NCI-H2227 (cell line): ENCODE measurements at regions not wholly inside any gene's neighbourhood (a gene's known extent, or its start where the extent isn't known, plus 50 kb on each side); places are given as distances from the start of the nearest gene placed in this dataset.
"Not testable (repeated sequence)": the region's sequence is repeated elsewhere in the genome, so short reads cannot be mapped to it uniquely, and the experiment has no call there.

ENCODE experiments used
- DNase-seq: peaks from one replicate; lab custom pipeline; 2025; ENCODE audit not compliant: unreplicated experiment; lab: John Stamatoyannopoulos, UW

DNA sequence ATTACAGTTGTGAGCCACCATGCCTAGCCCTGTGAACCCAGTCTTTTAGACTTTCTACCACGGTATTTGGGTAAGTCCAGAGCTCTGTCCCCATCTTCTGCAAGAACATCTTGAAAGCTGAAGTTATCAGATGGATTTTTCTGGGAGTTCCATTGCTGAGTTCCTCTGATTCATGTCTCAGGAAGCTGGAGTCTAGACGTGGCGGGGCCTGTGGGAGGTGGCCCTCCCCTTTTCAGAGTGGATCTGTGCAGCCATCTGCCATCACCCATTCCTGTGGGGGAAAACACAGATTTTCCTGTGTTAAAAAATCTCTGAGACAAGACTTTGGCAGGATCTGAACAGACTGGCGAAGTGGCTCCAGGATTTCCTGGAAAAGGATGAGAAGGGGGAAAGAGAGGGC lies 234.3 kb downstream of the NPIPA7 start:
- DNase-seq: not testable (repeated sequence)

DNA sequence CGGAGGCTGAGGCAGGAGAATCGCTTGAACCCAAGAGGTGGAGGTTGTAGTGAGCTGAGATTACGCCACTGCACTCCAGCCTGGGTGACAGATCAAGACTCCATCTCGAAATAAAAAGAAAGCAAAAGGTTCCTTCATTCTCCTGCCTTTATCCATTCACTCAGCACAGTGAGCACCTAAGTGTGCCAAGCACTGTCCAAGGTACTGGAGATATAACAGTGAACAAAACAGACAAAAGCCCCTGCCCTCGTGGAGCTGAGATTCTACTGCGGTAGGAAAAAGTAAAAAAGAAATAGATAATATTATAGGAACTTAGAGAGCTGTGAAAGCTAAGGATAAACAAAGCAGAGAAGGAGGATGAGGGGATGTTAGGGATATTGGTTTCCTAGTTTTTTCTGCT lies 235.5 kb downstream of the NPIPA7 start:
- not testable (repeated sequence) for DNase-seq

DNA sequence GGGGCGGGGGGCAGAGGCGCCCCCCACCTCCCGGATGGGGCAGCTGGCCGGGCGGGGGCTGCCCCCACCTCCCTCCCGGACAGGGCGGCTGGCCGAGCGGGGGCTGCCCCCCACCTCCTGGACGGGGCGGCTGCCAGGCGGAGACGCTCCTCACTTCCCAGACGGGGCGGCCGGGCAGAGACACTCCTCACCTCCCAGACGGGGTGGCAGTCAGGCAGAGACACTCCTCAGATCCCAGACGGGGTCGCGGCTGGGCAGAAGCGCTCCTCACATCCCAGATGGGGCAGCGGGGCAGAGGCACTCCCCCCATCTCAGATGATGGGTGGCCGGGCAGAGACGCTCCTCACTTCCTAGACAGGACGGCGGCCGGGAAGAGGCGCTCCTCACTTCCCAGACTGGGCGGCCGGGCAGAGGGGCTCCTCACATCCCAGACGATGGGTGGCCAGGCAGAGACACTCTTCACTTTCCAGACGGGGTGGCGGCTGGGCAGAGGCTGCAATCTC lies 240.1 kb downstream of the NPIPA7 start:
- DNase-seq: not testable (repeated sequence)

DNA sequence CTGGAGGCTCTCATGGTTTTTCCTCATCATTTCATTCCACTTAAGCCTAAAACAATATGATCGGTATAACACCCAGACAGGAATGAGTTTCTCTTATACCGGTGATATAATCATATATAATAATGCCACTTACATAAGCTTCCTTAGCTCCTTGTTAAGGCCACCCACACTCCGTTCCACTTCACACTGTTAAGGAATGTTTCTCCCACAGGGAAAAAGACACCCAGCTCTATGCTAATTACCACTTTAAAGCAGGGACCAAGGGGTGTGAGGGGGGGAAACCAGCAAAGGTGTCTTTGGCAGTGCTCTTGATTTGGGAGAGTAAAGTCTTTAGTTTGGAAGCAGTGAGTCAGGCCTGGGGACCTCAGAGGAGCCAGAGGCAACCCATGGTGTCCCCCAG lies 245.4 kb downstream of the NPIPA7 start:
- DNase-seq: not testable (repeated sequence)

DNA sequence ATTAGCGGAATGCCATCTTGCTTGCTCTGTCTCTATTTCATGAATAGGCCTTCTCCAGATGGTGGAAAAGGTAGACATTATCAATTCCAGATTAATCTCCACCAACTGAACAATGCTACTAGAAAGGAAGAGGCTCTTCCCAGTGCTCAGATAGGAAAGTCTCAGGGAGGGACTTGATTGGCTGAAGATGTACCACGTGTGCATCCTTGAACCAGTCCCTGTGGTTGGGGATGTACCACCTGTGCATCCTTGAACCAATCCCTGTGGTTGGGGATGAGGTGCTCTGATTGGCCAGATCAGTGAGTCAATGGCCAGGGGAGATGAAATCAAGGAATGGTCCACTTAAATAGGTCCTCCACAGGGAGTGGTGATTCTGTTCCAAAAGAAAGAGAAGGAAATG lies 246.2 kb downstream of the NPIPA7 start:
- not testable (repeated sequence) for DNase-seq

DNA sequence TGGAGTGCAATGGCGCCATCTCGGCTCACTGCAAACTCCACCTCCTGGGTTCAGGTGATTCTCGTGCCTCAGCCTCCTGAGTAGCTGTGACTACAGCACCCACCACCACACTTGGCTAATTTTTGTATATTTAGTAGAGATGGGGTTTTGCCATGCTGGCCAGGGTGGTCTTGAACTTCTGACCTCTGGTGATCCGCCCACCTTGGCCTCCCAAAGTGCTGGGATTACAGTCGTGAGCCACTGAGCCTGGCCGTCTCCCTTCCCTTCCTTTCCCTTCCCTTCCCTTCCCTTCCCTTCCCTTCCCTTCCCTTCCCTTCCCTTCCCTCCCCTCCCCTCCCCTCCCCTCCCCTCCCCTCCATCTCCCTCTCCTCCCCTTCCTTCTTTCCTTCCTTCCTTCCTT lies 248.9 kb downstream of the NPIPA7 start:
- not testable (repeated sequence) for DNase-seq

DNA sequence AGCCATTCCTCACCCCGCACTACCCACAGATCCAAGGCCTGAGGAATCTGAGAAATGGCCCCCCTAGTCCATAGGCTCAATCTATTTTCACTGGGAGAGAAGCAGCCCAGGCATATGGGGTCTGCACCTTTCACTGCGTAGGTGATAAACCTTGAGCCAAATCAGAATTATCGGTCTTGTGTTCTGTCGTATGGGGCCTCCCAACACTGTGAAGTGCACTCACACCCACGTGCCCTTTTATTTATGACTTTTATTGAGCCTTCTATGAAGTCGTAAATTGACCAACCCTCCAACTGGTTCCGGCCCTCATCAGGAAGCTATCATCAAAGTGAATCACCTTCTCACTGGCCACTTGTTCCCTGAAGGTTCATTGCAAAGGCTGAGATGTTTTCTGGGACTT lies 259.3 kb downstream of the NPIPA7 start:
- not testable (repeated sequence) for DNase-seq

DNA sequence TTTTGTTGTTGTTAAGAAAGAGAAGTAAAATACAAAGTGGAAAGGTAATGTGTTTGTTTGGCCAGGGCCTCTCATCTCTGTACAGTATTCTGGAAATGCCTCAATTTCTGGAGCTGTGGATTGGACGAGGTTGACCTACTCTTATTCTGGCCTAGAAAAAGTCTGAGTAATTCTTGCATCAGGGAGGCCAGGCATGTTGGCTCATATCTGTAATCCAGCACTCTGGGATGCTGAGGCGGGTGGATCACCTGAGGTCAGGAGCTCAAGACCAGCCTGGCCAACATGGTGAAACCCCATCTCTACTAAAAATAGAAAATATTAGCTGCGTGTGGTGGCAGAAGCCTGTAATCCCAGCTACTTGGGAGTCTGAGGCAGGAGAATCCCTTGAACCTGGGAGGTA lies 259.8 kb downstream of the NPIPA7 start:
- DNase-seq: not testable (repeated sequence)

DNA sequence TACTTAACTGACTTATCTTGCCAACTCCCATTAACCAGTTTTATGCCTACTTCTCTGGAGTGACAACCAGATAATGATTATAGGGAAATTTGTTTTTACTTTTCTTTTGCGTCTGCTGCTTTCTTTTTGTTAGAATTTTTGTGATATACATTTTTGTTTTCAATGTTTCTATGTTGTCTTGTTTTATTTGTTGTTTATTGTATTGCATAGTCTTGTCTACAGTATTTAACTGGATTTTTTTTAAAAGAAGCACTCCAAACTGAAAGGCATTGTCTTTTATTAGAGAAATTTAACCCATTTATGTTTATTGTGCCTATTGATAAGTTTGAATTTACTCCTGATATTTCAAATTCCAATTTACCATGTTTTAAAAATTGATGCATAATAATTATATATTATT lies 264.9 kb downstream of the NPIPA7 start:
- DNase-seq: not testable (repeated sequence)

DNA sequence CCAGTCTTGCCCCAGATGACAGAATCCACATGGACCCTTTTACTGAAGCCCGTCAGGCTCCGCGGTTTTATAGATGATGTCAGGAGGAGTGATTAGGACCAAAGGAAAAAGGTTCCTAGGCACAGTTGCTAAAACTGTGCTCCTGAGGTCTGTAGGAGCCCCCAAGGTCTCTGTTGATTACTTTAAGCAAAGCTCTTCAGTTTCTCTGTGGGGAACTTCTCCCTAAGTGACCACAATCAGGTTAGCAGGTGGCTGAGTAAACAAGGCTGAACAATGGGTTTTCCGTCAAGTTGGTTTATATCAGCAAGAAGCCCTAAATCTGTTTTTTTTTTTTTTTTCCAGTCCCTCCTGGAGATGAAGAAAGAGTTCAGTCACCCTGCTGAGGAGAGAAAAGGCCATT lies 269.1 kb downstream of the NPIPA7 start:
- DNase-seq: not testable (repeated sequence)

DNA sequence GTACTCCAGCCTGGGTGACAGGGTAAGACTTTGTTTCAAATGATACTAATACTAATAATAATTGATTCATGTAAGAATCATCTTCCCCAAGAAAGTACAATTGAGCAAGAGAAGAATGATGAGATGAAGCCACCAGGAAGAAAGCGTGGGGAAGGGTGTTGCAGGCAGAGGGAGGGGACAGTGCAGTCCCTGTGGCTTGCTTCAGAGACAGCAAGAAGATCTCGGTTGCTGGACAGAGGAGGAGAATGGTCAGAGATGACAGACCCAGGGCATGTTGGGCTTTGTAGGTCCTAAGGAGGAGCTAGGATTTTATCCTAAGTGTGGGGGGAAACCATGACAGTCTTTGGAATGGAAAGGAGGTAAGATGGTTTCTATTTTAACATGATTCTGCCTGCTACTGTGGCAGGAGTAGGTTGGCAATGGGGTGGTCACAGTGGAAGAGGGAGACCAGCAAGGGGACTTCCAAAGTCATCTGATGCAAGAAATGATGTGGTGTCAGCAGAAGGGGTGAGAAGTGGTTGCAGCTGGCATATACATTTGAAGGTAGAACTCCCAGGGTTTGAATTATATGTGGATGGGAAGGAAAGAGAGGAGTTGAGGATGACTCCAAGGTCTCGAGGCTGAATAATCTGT lies 293.4 kb downstream of the NPIPA7 start:
- not testable (repeated sequence) for DNase-seq

DNA sequence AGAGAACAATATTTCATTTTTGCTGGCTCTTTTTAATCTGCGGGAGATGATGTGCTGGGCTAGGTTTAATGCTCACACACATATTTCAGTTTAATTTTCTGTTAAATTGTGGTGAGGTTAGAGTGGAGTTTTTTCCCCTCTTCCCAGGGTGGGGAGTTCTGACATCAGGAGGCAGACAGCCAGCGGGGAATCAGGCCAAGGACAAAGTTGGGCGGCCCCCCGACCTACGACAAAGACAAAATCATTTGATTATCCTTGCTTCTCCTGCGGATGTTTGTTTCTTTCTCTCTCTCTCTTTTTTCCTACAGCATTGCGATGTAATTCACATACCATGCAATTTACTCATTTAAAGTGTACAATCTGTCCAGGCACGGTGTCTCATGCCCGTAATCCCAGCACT lies 295.9 kb downstream of the NPIPA7 start:
- not testable (repeated sequence) for DNase-seq

DNA sequence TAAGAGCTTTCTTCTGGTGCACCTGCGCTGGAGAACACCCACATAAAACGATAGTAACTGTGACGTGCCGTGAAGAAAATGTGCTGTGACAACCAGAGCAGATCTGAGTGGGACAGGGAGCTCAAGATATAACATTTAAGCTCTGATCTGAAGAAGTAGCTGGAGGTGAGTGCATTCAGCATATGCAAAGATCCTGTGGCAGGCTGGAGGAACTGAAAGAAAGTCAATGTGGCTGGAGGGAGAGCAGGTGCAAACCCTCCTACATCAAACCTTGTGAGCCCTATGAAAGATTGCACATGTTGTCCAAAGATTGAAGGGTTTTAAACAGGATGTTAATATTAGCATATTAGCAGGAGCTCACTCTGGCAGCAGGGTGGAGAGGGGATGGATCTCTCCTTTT lies 342.9 kb downstream of the NPIPA7 start:
- not testable (repeated sequence) for DNase-seq

DNA sequence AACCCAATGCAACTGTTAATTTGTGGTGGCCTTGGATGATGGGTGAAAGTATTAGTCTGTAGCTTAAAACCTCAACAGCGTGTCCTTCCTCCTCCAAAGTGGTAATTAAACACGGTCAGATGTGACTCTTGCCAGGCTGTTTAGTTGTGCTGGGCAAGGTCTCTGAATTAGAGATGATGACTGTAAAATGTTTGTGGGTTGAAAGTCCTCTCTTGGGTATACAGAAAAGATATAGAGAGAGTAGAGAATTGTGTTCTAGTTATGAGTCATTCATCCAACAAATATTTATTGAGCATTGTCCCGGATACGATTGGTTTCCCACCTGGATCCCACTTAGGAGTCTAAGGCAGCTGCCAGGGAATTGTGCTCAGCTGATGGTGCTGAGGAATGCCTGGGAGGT lies 343.7 kb downstream of the NPIPA7 start:
- not testable (repeated sequence) for DNase-seq

DNA sequence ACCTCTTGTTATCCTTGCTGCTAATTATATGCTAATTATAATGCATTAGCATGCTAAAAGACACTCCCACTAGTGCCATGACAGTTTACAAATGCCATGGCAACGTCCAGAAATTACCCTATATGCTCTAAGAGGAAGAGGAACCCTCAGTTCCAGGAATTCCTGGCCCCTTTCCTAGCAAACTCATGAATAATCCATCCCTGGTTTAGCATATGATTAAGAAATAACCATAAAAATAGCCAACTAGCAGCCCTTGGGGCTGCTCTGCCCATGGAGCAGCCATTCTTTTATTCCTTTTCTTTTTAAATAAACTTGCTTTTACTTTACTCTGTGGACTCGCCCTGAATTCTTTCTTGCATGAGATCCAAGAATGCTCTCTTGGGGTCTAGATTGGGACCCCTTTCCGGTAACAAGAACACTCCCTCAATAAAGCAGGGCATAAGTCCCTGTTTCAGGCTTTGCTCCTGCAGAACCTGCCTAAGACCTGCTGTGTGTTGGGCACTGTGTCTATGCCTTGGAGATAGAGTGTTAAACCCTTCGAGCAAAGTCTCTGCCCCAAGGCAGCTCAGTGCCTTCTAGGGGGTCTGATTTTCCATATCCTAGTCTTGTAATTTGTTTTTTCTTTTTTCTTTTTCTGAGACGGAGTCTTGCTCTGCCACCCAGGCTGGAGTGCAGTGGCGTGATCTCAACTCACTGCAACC lies 345.0 kb downstream of the NPIPA7 start:
- DNase-seq: not testable (repeated sequence)

DNA sequence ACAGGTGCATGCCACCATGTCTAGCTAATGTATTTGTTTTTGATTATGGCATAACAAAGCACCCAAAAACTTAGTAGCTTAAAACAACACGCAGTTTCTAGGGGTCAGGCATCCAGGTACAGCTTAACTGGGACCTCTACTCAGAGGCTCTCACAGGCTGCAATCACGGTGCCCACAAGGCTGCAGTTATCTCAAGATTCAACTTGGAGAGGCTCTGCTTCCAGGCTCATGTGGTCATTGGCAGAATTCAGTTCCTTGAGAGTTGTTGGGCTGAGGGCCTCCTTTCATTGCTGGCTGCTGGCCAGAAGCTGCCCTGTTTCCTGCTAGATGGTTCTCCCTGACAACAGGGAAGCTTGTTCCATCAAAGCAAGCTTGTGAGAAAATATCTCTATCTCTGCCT lies 348.1 kb downstream of the NPIPA7 start:
- not testable (repeated sequence) for DNase-seq

DNA sequence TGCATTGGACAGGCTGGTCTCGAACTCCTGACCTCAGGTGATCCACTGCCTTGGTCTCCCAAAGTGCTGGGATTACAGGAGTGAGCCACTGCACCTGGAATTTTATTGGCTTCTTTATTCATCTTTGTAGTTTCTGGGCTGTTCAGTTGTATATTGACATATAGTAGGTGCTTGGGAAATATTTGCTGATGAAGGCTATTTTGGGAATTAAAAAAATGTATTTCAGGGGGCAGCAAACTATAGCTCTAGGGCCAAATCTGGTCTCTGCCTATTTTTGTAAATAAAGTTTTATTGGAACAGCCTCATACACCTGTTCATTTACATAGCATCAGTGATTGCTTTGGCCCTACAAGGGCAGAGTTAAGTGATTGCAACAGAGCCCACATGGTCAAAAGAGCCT lies 363.6 kb downstream of the NPIPA7 start:
- not testable (repeated sequence) for DNase-seq

DNA sequence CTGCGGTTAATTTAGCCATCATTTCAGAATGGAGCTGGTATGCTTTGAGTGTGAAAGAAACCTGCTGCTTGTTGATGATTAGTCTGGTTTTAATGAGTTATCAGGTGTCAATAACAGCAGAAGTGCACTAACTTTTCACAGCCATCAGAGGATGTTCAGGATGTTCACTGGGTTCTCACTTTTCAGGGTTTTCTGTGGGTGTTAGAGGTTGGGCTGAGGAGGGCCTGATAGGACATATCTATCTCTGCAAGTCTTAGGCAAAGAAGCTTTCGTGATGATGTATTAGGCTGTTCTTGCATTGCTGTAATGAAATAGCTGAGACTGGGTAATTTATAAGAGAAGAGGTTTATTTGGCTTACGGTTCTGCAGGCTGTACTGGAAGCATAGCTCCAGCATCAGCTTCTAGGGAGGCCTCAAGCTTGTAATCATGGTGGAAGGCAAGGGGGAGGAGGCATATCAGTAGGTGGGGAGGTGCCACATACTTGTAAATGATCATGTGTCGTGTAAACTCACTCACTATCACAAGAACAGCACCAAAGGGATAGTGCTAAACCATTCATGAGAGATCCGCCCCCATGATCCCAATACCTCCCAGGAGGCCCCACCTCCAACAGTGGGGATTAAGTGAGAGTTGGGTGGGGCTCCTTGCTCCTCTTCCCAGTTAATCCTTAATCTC lies 376.2 kb downstream of the NPIPA7 start:
- DNase-seq: not testable (repeated sequence)

DNA sequence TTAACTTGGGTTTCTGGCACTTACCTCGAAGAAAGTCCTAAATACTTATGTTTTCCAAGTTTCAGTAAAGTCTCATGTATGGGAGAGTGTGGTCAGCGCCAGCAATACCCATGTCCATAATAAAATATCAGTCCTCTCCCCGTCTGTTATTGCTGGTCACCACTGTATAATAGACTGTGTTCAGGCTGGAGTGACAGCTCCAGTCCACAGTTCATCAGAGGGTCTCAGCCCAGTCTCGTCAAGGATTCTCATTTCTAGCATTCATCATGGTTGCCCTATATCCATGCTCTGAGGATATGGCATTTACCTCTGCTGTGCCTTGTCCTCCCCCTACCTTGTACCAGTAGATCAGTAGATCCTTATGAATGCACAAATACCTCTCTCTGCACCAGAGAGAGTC lies 384.5 kb downstream of the NPIPA7 start:
- no peak for DNase-seq

DNA sequence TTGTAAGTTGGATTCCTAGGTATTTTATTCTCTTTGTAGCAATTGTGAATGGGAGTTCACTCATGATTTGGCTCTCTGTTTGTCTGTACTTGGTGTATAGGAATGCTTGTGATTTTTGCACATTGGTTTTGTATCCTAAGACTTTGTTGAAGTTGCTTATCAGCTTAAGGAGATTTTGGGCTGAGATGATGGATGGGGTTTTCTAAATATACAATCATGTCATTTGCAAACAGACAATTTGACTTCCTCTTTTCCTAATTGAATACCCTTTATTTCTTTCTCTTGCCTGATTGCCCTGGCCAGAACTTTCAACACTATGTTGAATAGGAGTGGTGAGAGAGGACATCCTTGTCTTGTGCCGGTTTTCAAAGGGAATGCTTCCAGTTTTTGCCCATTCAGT lies 391.8 kb downstream of the NPIPA7 start:
- DNase-seq: not testable (repeated sequence)

DNA sequence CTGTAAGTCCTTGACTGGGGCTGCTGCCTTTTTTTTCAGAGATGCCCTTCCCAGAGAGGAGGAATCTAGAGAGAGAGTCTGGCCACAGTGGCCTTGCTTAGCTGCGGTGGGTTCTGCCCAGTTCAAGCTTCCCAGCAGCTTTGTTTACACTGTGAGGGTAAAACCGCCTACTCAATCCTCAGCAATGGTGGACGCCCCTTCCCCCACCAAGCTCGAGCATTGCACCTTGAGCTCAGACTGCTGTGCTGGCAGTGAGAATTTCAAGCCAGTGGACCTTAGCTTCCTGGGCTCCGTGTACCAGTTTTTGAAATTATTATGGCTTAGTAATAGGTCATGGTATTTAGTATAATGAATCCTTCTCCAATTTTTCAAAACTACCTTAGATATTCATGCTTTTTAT lies 395.4 kb downstream of the NPIPA7 start:
- DNase-seq: no peak

DNA sequence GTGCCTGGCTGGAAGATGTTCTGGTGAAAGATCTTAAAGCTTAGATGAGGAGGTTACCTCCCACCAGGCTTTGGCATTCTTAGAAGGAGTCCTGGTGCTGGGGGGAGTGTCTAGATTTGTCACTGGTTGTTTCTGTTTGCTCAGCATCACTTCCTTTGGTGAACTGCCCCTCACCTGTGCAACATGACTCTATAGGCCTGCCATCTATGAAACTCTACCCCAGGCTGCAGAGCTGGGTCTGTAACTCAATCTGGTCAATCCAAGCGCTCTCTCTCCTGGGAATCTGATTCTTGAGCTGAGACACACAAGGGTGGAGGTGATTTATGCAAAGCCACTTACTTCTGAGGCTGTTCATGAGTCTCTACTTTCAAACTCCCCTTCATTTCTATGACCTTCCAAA lies 399.4 kb downstream of the NPIPA7 start:
- no peak for DNase-seq
